ENCODE measurements at regions not wholly inside any gene's neighbourhood (a gene's known extent, or its start where the extent isn't known, plus 50 kb on each side); places are given as distances from the start of the nearest gene placed in this dataset.

- no peak for FAIRE-seq
- WGBS (ENCODE audit: insufficient coverage, insufficient replicate concordance, low lambda C conversion rate, missing lambda C conversion rate), result 11% methylated on average over 3 of the region's 3 CpGs
- SMC1A ChIA-PET (ENCODE audit: uncharacterized antibody, unreplicated experiment), result no interaction called here
Observed at GRCh38 chr9:80467632-80468031, 895.9 kb downstream of the TLE4 start.

GRCh38 chr9:80465556-80465955, 893.8 kb downstream of the TLE4 start:
- Histone ChIP-seq H3K9me3 (replicated peaks; ENCODE audit: control insufficient read depth, insufficient read depth, low read length) (no peaks in the 10 kb centered on the region), H4K20me1 (ENCODE audit: control insufficient read depth, insufficient read depth) (no peaks in the 10 kb centered on the region), H2AFZ (ENCODE audit: control insufficient read depth, low read depth, low read length) (no peak overlapping the region), H3K79me2 (ENCODE audit: control insufficient read depth, insufficient read depth, low read length) (no peaks in the 10 kb centered on the region), H3K4me2 (ENCODE audit: control insufficient read depth, insufficient read depth) (no peak overlapping the region), H3K4me3 (no peak overlapping the region), H3K27ac (ENCODE audit: control insufficient read depth, insufficient read depth) (no peak overlapping the region), H3K9ac (ENCODE audit: control insufficient read depth, insufficient read depth, low read length) (no peak overlapping the region), H3K27me3 (replicated peaks in 1 of 2; ENCODE audit: control insufficient read depth in 2 of 2, insufficient read depth in 2 of 2, low read length in 1 of 2) (no peaks in the 10 kb centered on the region), H3K36me3 (ENCODE audit: control insufficient read depth in 2 of 2, insufficient read depth in 2 of 2, low read length in 1 of 2) (no peaks in the 10 kb centered on the region), H3K4me1 (ENCODE audit: control insufficient read depth, insufficient read depth, low read length) (no peaks in the 10 kb centered on the region)
- WGBS (ENCODE audit: insufficient coverage, insufficient replicate concordance, low lambda C conversion rate, missing lambda C conversion rate), result 39% methylated on average over 3 of the region's 3 CpGs
- ATAC-seq, result no peak
- in situ Hi-C loops (cut with MboI), result no loop called here
- intact Hi-C loops (cut with micrococcal nuclease; ENCODE audit: unreplicated experiment), result no loop called here
- POLR2A ChIA-PET, result no interaction called here
- TF ChIP-seq JUNB (IDR thresholded peaks at IDR 0.05), result no peak
- no peak for TF ChIP-seq ZZZ3 (IDR thresholded peaks at IDR 0.05; ENCODE audit: control insufficient read depth, insufficient read length, low read depth)
- no peak for TF ChIP-seq BHLHE40 (IDR thresholded peaks at IDR 0.05; ENCODE audit: borderline replicate concordance in 1 of 2, low read depth in 2 of 2, low read length in 1 of 2)
- TF ChIP-seq ZNF24 (IDR thresholded peaks at IDR 0.05), result no peak
- TF ChIP-seq E4F1 (IDR thresholded peaks at IDR 0.05; ENCODE audit: borderline replicate concordance, partially characterized antibody), result no peak
- TF ChIP-seq CBFB (IDR thresholded peaks at IDR 0.05; ENCODE audit: low read depth), result no peak
- no peak for TF ChIP-seq RELB (IDR thresholded peaks at IDR 0.05; ENCODE audit: low read depth)
- no peak for TF ChIP-seq USF1 (IDR thresholded peaks at IDR 0.05; ENCODE audit: borderline replicate concordance, extremely low read length, insufficient read depth, low read depth, low read length)
- TF ChIP-seq NFYB (IDR thresholded peaks at IDR 0.05; ENCODE audit: insufficient read depth, low read depth, low read length), result no peak
- no peak for TF ChIP-seq MTA2 (IDR thresholded peaks at IDR 0.05; ENCODE audit: low read depth)
- TF ChIP-seq BMI1 (IDR thresholded peaks at IDR 0.05; ENCODE audit: borderline replicate concordance), result no peak
- no TSS peak for BruUV-seq (replicated peaks)
- CTCF ChIA-PET, result no interaction called here
- no peak for DNase-seq (ENCODE audit: low read depth, low spot score)
- no peak for FAIRE-seq
- RAD21 ChIA-PET (ENCODE audit: unreplicated experiment), result no interaction called here
- SMC1A ChIA-PET (ENCODE audit: uncharacterized antibody, unreplicated experiment), result no interaction called here

More at GRCh38 chr9:80467632-80468031, 895.9 kb downstream of the TLE4 start:
- no peak overlapping the region for H3K27ac ChIP-seq (ENCODE audit: control insufficient read depth, insufficient read depth)
- RAD21 ChIA-PET (ENCODE audit: unreplicated experiment), result no interaction called here
- no peak overlapping the region for H3K4me2 ChIP-seq (ENCODE audit: control insufficient read depth, insufficient read depth)
- intact Hi-C loops (cut with micrococcal nuclease; ENCODE audit: unreplicated experiment), result no loop called here
- no peaks in the 10 kb centered on the region; the same call in 2 of the 3 replicates for H3K9me3 ChIP-seq (replicated peaks; ENCODE audit: control insufficient read depth, insufficient read depth, low read length)
- ATAC-seq (no peak), DNase-seq (ENCODE audit: low read depth, low spot score) (no peak)
- no peaks in the 10 kb centered on the region for H3K36me3 ChIP-seq (ENCODE audit: control insufficient read depth in 2 of 2, insufficient read depth in 2 of 2, low read length in 1 of 2)
- no TSS peak for BruUV-seq (replicated peaks)
- H3K27me3 ChIP-seq (replicated peaks in 1 of 2; ENCODE audit: control insufficient read depth in 2 of 2, insufficient read depth in 2 of 2, low read length in 1 of 2), result no peaks in the 10 kb centered on the region
- in situ Hi-C loops (cut with MboI), result no loop called here
- no peaks in the 10 kb centered on the region for H4K20me1 ChIP-seq (ENCODE audit: control insufficient read depth, insufficient read depth)
- H2AFZ ChIP-seq (ENCODE audit: control insufficient read depth, low read depth, low read length), result no peak overlapping the region
- H3K4me3 ChIP-seq, result no peak overlapping the region
- no peaks in the 10 kb centered on the region for H3K79me2 ChIP-seq (ENCODE audit: control insufficient read depth, insufficient read depth, low read length)
- TF ChIP-seq RAD51 (IDR thresholded peaks at IDR 0.05), result no peak
- no peak for TF ChIP-seq NFYA (IDR thresholded peaks at IDR 0.05; ENCODE audit: borderline replicate concordance, low read depth, low read length)
- no peak for TF ChIP-seq CBFB (IDR thresholded peaks at IDR 0.05; ENCODE audit: low read depth)
- no peak for TF ChIP-seq ZNF217 (IDR thresholded peaks at IDR 0.05)
- no peak for TF ChIP-seq NRF1 (conservative IDR thresholded peaks at IDR 0.05; ENCODE audit: low read depth, low read length)
- no peak for TF ChIP-seq WRNIP1 (IDR thresholded peaks at IDR 0.05; ENCODE audit: borderline replicate concordance, low read depth, low read length)
- no peak for TF ChIP-seq IKZF2 (IDR thresholded peaks at IDR 0.05)
- no peak for TF ChIP-seq TARDBP (IDR thresholded peaks at IDR 0.05; ENCODE audit: borderline replicate concordance)
- CTCF ChIA-PET, result no interaction called here
- H3K9ac ChIP-seq (ENCODE audit: control insufficient read depth, insufficient read depth, low read length), result no peak overlapping the region
- H3K4me1 ChIP-seq (ENCODE audit: control insufficient read depth, insufficient read depth, low read length), result no peaks in the 10 kb centered on the region
- POLR2A ChIA-PET, result no interaction called here

Measured in GM12878 (cell line).